ENCODE measurements at regions not wholly inside any gene's neighbourhood (a gene's known extent, or its start where the extent isn't known, plus 50 kb on each side); places are given as distances from the start of the nearest gene placed in this dataset.

- no peak for TF ChIP-seq POLR2A (IDR thresholded peaks at IDR 0.05; ENCODE audit: low read length)
- TF ChIP-seq GATA1 (IDR thresholded peaks at IDR 0.05; ENCODE audit: low read depth, low read length), result no peak
Measured at GRCh38 chr4:36761607-36762006, 480.2 kb downstream of the DTHD1 start.
